HG02870 (cell line): ENCODE measurements at regions not wholly inside any gene's neighbourhood (a gene's known extent, or its start where the extent isn't known, plus 50 kb on each side); places are given as distances from the start of the nearest gene placed in this dataset.

Source experiments
- ATAC-seq: cut with Tn5 transposase; IDR thresholded peaks from one replicate; pipeline ENCODE4 v1.9.1; 2021; ENCODE audit warnings: mild to moderate bottlenecking, moderate library complexity; ENCODE audit not compliant: unreplicated experiment

- ATAC-seq: no peak
Measured at GRCh38 chr7:93016681-93017381, 100.9 kb downstream of the SAMD9 start.

DNA sequence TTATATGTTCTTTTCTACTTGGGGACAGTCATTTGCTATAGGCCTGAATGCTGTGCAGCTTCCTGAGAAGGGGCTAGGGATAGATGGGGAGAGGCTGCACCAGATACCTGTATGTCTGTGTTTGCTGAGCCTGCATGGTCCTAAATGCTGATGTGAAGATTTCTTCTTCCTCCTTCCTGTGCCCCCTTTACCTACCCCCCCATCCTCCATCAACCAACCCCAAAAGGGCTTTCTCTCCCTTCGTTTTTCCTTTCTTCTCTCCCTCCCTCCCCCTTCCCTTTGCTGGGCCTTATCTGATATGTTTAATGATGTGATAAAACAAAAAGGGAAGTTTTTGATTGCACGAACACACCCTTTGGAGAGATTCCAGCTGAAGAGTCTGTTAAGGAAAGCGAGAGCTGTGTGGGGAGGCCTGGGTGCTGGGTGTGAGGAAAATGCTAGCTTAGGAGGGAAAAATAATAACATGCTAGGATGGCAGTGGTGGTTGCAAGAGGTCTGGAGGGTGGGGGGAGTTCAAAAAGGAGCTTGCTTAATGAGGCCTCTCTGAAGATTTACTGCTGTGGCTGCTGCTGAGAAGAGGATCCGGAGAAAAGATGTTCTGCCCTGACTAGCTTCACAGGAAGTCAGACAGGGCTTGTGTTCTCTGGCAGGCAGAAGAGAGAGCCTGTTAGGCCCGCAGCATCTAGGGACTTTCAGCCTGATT is 101.8 kb downstream of the SAMD9 start:
- ATAC-seq: peak; percentile 65

DNA sequence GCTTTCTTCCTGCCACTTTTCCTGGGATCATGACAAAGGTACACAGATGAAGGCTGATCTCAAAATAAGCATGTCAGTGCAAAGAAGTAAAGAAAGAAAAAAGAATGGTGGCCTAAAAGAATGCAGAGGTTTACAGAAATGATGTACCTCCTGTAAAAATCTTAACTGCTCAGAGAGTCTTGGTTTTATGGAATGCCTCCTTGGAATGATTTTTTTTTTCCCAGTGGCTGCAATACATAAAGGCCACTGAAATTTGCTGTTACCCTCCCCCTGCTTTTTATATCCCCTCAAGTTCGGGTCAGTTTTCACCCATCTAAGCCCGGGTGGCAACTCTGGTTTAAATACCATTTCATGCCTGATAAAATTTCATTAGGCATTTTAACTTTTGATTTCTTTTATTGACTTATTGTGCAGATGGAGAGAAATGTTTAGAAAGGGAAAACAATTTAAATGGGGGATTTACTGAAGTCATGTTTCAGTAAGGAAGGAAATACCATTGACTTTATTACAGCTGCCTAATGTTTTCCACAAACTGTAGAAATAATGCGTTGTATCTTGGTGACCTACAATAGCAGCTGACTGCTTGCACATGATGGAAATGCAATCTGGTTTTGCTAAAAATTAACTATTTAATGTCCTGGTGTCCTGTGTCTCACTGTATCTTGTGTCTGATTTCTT is 102.5 kb downstream of the SAMD9 start:
- no peak for ATAC-seq

GRCh38 chr7:93014410-93014809 is 103.4 kb downstream of the SAMD9 start:
- no peak for ATAC-seq

GRCh38 chr7:93013446-93014061 is 104.2 kb downstream of the SAMD9 start:
- no peak for ATAC-seq

DNA sequence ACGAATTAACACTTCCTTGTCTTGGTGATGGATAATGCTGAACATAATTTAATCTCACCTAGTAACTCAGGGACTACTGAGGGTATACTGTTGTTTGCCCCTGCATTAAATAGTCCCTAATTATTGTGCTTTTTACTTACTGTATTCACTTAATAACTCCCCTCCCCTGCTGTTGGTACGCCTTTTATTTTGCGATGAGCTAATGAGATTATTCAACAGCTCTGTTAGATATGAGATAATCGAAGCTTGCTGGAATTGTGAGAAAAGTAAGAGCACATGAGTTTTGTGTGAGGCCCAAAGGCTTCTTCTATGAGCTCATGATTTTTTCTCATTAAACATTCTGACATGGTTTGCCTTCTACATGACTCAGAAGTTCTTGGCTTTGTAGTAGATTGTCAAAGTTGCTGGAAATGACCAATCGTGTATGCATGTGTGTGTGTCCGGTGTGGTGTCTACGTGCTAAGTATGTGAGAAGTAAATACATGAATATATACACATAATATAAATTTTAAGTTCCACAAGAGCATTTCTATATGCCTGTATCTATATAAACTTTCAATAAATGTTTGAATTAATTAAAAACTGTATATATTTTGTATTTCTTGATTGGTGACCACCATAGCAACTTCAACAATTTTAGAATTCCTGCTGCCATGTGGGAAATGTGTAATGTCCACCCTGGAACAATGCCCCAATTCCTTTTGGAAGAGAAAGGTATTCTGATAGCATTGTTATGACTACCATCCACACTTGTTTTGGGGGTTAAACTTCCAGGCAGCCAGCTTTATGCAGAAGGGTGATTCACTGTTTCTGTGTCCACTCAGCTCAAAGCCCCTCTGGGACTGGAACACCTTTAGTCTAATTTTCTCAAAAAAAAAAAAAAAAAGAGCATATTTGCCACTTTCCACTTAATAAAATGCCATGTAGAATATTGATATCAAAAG is 106.2 kb downstream of the SAMD9 start:
- ATAC-seq: no peak

- ATAC-seq: no peak
Measured at GRCh38 chr7:93008833-93009232, 108.9 kb downstream of the SAMD9 start.

DNA sequence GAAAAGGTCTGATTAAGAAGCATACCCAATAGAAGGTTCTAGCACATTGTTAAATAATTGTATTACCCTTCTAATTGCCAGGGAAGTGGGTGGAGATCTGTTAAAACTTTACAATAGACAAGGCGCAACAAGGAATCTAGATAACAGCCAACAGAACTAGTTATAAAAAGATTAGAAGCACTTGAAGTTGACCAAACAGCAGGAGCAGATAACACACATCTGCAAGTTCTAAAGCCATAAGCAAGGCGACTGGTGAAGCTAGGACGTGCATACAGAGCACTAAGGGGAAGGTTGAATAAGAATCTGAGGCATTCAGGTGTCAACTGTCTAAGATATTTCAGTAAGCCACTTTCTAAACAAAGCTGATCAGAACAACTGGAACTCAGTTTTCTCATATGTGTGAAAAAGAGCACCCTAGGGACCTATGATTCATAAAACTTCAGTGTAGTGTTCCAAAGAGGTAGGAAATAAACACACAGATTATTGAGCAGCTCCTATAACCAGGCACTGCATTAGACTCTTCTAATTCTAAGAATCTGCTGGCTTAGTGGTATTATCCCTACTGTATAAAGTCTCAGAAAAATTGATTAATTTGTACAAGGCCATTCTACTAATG is 111.2 kb downstream of the SAMD9 start:
- no peak for ATAC-seq

- no peak for ATAC-seq
Measured at GRCh38 chr7:93004906-93005305, 112.9 kb downstream of the SAMD9 start.

GRCh38 chr7:92997719-92998118 is 120.1 kb downstream of the SAMD9 start:
- ATAC-seq: no peak

DNA sequence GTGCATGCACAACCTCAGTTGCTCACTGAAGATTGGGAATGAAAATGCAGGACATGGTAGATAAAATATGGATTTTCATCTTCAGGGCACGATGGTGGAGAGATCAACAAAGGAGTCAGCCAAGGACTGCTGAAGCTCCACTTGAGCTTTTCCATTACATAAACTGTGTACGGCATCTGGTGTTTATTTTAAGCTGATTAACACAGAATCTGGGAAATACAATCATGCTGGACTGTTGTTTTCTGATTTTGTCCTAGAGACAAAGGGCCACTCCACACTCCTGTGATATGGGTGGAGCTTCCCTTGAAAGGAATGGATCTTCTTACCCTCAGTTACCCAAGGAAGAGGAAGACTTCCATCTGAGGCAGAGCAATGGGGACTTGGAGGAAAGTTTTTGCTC is 120.6 kb downstream of the SAMD9 start:
- ATAC-seq: no peak

- no peak for ATAC-seq
Measured at GRCh38 chr7:92994901-92995300, 122.9 kb downstream of the SAMD9 start.

DNA sequence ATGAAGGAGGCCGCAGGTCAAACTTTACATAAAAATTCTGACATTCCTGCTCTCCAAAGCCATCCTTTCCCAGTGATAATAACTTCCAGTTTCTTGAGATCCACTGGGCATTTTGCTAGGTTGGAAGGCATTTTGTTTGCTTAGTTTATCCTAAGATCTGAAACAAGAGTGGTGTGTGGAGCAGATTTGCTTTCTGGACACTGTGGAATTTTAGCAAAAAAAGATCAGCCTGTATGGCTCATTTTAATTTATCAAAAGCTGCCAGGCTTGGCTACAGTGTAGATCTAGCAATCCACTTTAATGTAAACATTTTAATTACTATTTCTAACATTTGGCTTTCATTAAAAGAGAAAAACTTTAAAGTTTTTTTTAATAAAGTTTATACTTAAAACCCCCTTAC is 124.8 kb downstream of the SAMD9 start:
- ATAC-seq: no peak

DNA sequence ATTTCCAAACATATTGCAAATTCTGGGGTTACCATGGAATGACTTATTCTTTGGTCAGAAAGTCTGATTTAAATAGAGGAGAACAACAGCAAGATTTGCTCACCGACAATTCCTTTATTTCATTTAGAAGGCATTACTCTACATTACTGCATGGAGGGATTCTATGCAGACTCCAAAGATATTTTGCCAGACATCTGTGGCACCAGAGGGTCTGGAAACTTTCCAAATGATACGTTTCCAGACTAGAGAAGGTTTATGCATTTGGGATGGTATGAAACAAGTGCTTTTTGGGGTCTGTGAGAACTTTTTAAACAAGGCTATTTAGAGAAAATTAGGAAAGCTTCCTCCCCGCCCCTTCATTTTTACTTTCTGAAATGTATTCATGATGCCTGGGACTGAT is 125.3 kb downstream of the SAMD9 start:
- ATAC-seq: no peak

DNA sequence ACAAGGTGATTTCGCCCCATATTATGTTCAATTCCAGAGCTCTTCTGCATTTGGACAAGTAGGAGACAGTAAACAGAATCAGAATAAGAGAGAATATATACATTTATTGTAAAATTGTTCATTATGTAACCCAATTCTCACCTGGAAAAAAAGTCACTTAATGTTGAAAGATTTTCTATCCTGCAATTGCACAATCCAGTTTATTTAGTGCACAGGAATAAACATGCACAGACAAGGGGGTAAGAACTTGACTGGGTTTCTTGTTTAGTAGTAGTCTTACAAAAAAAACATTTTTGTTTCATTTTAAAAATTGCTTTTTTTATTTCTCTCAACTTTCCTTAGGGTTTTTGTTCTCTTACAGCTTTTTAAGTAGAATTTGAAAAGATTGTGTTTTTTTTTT is 126.6 kb downstream of the SAMD9 start:
- no peak for ATAC-seq

- ATAC-seq: no peak
Measured at GRCh38 chr7:92988941-92989545, 128.7 kb downstream of the SAMD9 start.

- ATAC-seq: no peak
Measured at GRCh38 chr7:92988051-92988450, 129.7 kb downstream of the SAMD9 start.

GRCh38 chr7:92987538-92987937 is 130.2 kb downstream of the SAMD9 start:
- no peak for ATAC-seq

DNA sequence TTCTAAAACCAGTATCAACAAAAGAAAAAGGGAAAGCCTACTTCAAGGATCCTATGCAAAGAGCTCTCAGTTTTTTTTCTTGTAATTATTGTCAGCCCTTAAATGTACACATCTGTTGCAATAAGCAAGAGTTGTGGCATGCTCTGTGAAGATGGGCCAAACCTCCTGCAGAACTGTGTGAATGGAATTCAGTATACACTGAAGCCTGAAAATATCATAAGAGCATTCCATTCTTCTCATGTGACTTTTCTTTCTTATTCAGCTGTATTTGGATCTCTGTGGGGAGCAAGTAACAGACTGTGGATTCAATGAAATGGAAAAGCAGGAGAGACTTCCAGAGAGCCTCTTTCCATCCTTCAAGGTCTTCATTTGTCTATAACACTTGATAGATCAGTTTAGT is 130.7 kb downstream of the SAMD9 start:
- no peak for ATAC-seq

GRCh38 chr7:92982928-92983327 is 134.9 kb downstream of the SAMD9 start:
- ATAC-seq: no peak
